Mucosa of descending colon (tissue), 3 donors: ENCODE measurements at regions not wholly inside any gene's neighbourhood (a gene's known extent, or its start where the extent isn't known, plus 50 kb on each side); places are given as distances from the start of the nearest gene placed in this dataset.
A peak's percentile ranks its signal among the peaks of the same experiment; 100 is the strongest.

Source experiments
- ATAC-seq: fragments of 200-7000 bp; cut with Tn5 transposase; one replicate; pipeline ENCODE4 v1.9.1; 2020; ENCODE audit warnings: mild to moderate bottlenecking, moderate library complexity
- DNase-seq, 3 donors: peaks; one replicate each; pipeline ENCODE4 v3.0.0-alpha.2; 2020
- H3K36me3 ChIP-seq: fragments of 200-600 bp; one replicate; pipeline ENCODE4 v1.8.0; 2021; ENCODE audit warnings: low read depth, mild to moderate bottlenecking
- H3K4me1 ChIP-seq: fragments of 200-600 bp; one replicate; pipeline ENCODE4 v1.8.0; 2021; ENCODE audit warnings: low read depth, mild to moderate bottlenecking
- H3K4me3 ChIP-seq: fragments of 200-600 bp; one replicate; pipeline ENCODE4 v1.8.0; 2021; ENCODE audit warnings: mild to moderate bottlenecking
- H3K9me3 ChIP-seq: fragments of 200-600 bp; one replicate; pipeline ENCODE4 v1.8.0; 2021; ENCODE audit warnings: mild to moderate bottlenecking
- CTCF ChIP-seq: fragments of 200-600 bp; IDR thresholded peaks from one replicate; pipeline ENCODE4 v1.8.0; 2022; ENCODE audit warnings: antibody characterized with exemption, mild to moderate bottlenecking
- intact Hi-C, 2 donors: fragments of 100-400 bp; cut with DNase I in 1 of 2; cut with micrococcal nuclease in 1 of 2; formaldehyde crosslinking; loops; one replicate each; pipeline versions ENCODE4 v1.11.0 to v1.11.1; 2022; cut with DNase I, micrococcal nuclease
- donor health status: DM: no; HTN: no; CAD: no; lungs with moderate emphysema.
- donor health status: DM: no; HTN: no; CAD: no.
- donor health status: DM: no; HTN: yes; CAD: no.

DNA sequence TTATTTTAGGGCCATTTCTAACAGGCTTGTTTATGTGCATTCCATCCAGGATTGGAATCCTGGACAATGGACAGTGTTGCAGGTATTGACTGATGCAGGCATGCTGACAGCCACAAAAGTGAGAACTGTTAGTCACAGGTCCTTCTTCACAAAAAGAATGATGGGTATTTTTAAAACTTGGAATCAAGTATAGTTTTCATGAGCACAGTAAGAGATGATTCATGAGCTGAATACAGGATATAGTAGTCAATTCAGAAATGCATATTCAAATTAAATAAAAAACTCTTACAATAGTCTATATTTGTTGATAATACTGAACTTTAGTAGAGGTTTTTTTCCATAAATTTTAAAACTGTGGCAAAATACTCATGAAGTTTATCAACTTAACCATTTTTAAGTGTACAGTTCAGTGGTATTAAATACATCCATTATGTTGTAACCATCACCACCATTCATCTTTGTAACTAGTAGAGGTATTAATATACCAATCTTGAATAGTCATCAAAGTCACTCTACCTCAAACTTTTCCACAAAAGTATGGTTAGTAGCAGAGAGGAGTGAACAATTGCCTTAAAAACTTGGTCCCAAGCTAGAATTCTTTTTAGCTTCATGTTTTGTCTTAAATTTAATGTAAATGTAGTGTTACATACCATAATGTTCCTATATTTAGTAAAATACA is 79.5 kb downstream of the KCNRG start:
- TF ChIP-seq CTCF: no peak
- intact Hi-C loops: no loop called here
- Histone ChIP-seq H3K36me3 (no peaks in the 10 kb centered on the region), H3K4me1 (no peaks in the 10 kb centered on the region), H3K9me3 (peaks cover 7% of the 10 kb centered on the region), H3K4me3 (no peak overlapping the region)
- no peak for DNase-seq
- ATAC-seq: no peak

- no peaks in the 10 kb centered on the region for H3K4me1 ChIP-seq
- intact Hi-C loops: no loop called here
- ATAC-seq (no peak), DNase-seq (no peak)
- no peak overlapping the region for H3K4me3 ChIP-seq
- peaks cover 7% of the 10 kb centered on the region for H3K9me3 ChIP-seq
- TF ChIP-seq CTCF: no peak
- H3K36me3 ChIP-seq: no peaks in the 10 kb centered on the region
Observed at GRCh38 chr13:50098693-50099092, 83.4 kb downstream of the KCNRG start.

DNA sequence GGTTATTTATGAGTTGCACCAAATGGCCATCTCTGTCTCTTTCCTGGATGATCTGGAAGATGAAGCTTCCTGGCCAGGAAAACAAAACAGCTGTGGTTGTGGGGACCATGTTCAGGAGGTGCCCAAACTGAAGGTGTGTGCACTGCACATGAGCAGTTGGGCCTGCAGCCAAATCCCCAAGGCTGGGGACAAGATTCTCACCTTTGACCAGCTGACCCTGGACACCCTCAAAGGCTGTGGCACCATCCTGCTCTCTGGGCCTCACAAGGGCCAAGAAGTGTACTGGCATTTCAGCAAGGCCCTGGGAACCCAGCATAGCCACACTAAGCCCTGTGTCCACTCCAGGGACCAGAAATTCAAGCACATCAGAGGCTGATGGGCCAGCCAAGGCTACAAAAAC is 84.2 kb downstream of the KCNRG start:
- H3K9me3 ChIP-seq: peaks cover 7% of the 10 kb centered on the region
- ATAC-seq (no peak), DNase-seq (no peak)
- no peak for TF ChIP-seq CTCF
- no peaks in the 10 kb centered on the region for H3K36me3 ChIP-seq
- intact Hi-C loops: no loop called here
- no peak overlapping the region for H3K4me3 ChIP-seq
- H3K4me1 ChIP-seq: no peaks in the 10 kb centered on the region

DNA sequence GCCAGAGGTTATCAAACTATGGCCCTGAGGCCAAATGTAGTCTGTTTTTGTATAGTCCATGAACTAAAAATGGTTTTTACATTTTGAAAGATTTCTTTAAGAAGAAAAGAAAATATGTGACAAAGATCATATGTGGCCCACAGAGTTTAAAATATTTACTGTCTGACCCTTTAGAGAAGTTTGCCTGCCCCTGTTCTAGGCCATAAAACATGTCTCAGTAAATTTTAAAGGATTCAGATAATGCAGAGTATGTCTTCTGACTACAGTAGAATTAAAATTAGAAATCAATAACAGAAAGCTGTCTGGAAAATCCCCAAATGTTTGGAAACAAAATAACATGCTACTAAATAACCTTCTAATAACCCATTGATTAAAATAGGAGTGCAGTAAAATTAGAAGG is 86.3 kb downstream of the KCNRG start:
- Histone ChIP-seq H3K9me3 (peaks cover 7% of the 10 kb centered on the region), H3K36me3 (no peaks in the 10 kb centered on the region), H3K4me3 (no peak overlapping the region), H3K4me1 (no peaks in the 10 kb centered on the region)
- intact Hi-C loops: no loop called here
- no peak for TF ChIP-seq CTCF
- ATAC-seq (no peak), DNase-seq (no peak)

- ATAC-seq (no peak), DNase-seq (no peak)
- Histone ChIP-seq H3K4me3 (no peak overlapping the region), H3K9me3 (no peaks in the 10 kb centered on the region), H3K4me1 (peaks cover 10% of the 10 kb centered on the region), H3K36me3 (no peaks in the 10 kb centered on the region)
- intact Hi-C loops: no loop called here
- no peak for TF ChIP-seq CTCF
Observed at GRCh38 chr13:50104493-50104892, 89.2 kb downstream of the KCNRG start.

DNA sequence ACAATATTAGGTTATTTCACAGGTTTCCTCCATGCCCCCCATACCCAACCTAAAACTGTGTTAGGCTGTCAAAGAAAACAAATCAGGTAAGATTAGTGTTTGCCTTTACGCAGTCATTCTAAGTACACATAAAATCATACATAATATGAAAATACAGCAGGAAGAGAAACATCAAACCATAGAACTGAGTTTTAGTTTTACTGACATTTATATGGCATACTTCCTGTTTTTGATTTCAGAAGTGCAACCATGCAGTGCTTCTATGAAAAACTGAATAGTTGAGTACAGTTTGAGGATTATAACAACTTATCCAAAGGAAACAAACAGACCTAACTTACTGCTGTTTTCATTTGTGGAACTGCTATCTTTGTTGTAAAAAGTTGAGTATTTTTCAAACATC is 91.3 kb downstream of the KCNRG start:
- no peak for TF ChIP-seq CTCF
- Histone ChIP-seq H3K9me3 (no peaks in the 10 kb centered on the region), H3K4me3 (no peak overlapping the region), H3K4me1 (peaks cover 10% of the 10 kb centered on the region), H3K36me3 (no peaks in the 10 kb centered on the region)
- ATAC-seq (peak; percentile 54), DNase-seq (no peak)
- intact Hi-C loops: no loop called here
